ENCODE measurements at regions not wholly inside any gene's neighbourhood (a gene's known extent, or its start where the extent isn't known, plus 50 kb on each side); places are given as distances from the start of the nearest gene placed in this dataset.

- no peak overlapping the region for H2BK20ac ChIP-seq (ENCODE audit: low read length)
- H3K23ac ChIP-seq (ENCODE audit: insufficient read length), result no peak overlapping the region
- H2BK15ac ChIP-seq (ENCODE audit: low read length), result no peak overlapping the region
- no peaks in the 10 kb centered on the region for H3K36me3 ChIP-seq (ENCODE audit: control insufficient read depth in 2 of 4, insufficient read depth in 4 of 4, low read length in 3 of 4)
- H4K91ac ChIP-seq (replicated peaks; ENCODE audit: insufficient read length, low read length), result no peak overlapping the region
- H3K79me2 ChIP-seq (ENCODE audit: control insufficient read depth in 1 of 2, insufficient read depth in 2 of 2, low read length in 2 of 2), result no peaks in the 10 kb centered on the region
- no peak overlapping the region for H3K56ac ChIP-seq (replicated peaks; ENCODE audit: insufficient read length, low read depth, low read length)
- TF ChIP-seq CEBPB (IDR thresholded peaks at IDR 0.05; ENCODE audit: low read depth, low read length), result no peak
- 0 out of 2 replicates have a peak, but pooled peaks have one; percentile 1 for TF ChIP-seq SP1 (IDR thresholded peaks at IDR 0.05; ENCODE audit: low read depth, low read length)
- TF ChIP-seq SAP30 (IDR thresholded peaks at IDR 0.05; ENCODE audit: insufficient read depth, insufficient replicate concordance, low read length), result no peak
- H3K4me3 ChIP-seq (ENCODE audit: extremely low read depth in 1 of 4, insufficient read depth in 2 of 4, low read depth in 3 of 4, low read length in 4 of 4), result no peak overlapping the region
- H3K23me2 ChIP-seq (ENCODE audit: low read depth, low read length), result no peaks in the 10 kb centered on the region
- peaks cover 0 to 6% (median 0%) of the 10 kb centered on the region in 4 experiments; a peak in 2 of 7 replicates for H3K27me3 ChIP-seq (replicated peaks in 1 of 4; ENCODE audit: control insufficient read depth in 3 of 4, extremely low read depth in 1 of 4, insufficient read depth in 3 of 4, low read length in 3 of 4)
- WGBS, 2 experiments (ENCODE audit: extremely low coverage in 1 of 2, insufficient coverage in 1 of 2, insufficient read length in 1 of 2, insufficient replicate concordance in 2 of 2, low coverage in 1 of 2, low lambda C conversion rate in 2 of 2, missing lambda C conversion rate in 1 of 2), result 86% methylated on average over 19 of the region's 20 CpGs; no CpG with 5 or more reads in 1 of the 2 experiments
- no peak overlapping the region for H3K4ac ChIP-seq (replicated peaks; ENCODE audit: insufficient read length, low read depth, low read length)
- no peaks in the 10 kb centered on the region for H3K9me3 ChIP-seq (ENCODE audit: insufficient read depth in 2 of 2, low read depth in 1 of 2, low read length in 1 of 2)
- ChIA-PET CTCF (ENCODE audit: partially characterized antibody) (interaction anchor here (0.6 kb wide), 1 partner anchor 685 kb away, joined by 3 read pairs; no protein-coding TSS in a partner anchor), POLR2A (ENCODE audit: partially characterized antibody) (interaction anchor here (0.9 to 1.5 kb wide), 3 partner anchors 18 to 258 kb away, joined by 3 to 5 read pairs (median 4); no protein-coding TSS in a partner anchor)
- H3K18ac ChIP-seq (ENCODE audit: extremely low read depth, low read length), result no peak overlapping the region
- H3K9ac ChIP-seq (replicated peaks in 1 of 4; ENCODE audit: extremely low read depth in 1 of 4, low read depth in 3 of 4, low read length in 3 of 4), result no peak overlapping the region
- H3K4me1 ChIP-seq (replicated peaks in 1 of 4; ENCODE audit: control insufficient read depth in 3 of 4, insufficient read depth in 4 of 4, low read length in 3 of 4), result peaks cover 0 to 6% (median 2%) of the 10 kb centered on the region in 4 experiments; a peak in 3 of 7 replicates
- no peaks in the 10 kb centered on the region for H4K20me1 ChIP-seq (replicated peaks in 1 of 2; ENCODE audit: control insufficient read depth in 1 of 2, insufficient read depth in 2 of 2, low read length in 2 of 2)
- no peak for DNase-seq (ENCODE audit: low read depth in 1 of 2, low spot score in 2 of 2)
- no peak overlapping the region for H2AK5ac ChIP-seq (ENCODE audit: low read depth, low read length)
- no peak overlapping the region for H2BK5ac ChIP-seq (ENCODE audit: low read depth, low read length)
- no peak overlapping the region; the same call in 1 of the 2 replicates for H4K8ac ChIP-seq (ENCODE audit: extremely low read depth, insufficient read depth, low read length)
- H3K27ac ChIP-seq (ENCODE audit: low read depth, low read length), result no peak overlapping the region
- no peak overlapping the region for H2BK120ac ChIP-seq (replicated peaks; ENCODE audit: low read depth, low read length)
- no peak overlapping the region for H2BK12ac ChIP-seq (ENCODE audit: low read depth, low read length)
- H3K14ac ChIP-seq (ENCODE audit: insufficient read length), result no peak overlapping the region
- no peaks in the 10 kb centered on the region for H3K79me1 ChIP-seq (ENCODE audit: low read depth, low read length)
- FAIRE-seq, result no peak
- H3K4me2 ChIP-seq (ENCODE audit: insufficient read depth in 1 of 2, low read depth in 2 of 2, low read length in 2 of 2), result peak overlapping the region in 1 of 2 experiments; percentile 39; a peak in 1 of 4 replicates
- H2AFZ ChIP-seq (ENCODE audit: low read length), result 0 out of 2 replicates have a peak overlapping the region, but pooled peaks have one; percentile 37
- no peak overlapping the region for H4K5ac ChIP-seq (ENCODE audit: insufficient read length, low read depth, low read length)
Observed at GRCh38 chr2:60298006-60298696, 255.3 kb downstream of the BCL11A start.
